GM13976 (cell line): ENCODE measurements at regions not wholly inside any gene's neighbourhood (a gene's known extent, or its start where the extent isn't known, plus 50 kb on each side); places are given as distances from the start of the nearest gene placed in this dataset.

Experiments used
- DNase-seq: peaks from one replicate; pipeline ENCODE4 v3.0.0; 2012; ENCODE audit warnings: low spot score
- CTCF ChIP-seq: IDR thresholded peaks from 2 replicates; pipeline ENCODE4 v1.5.1; 2012; ENCODE audit warnings: borderline replicate concordance, mild to moderate bottlenecking; ENCODE audit not compliant: insufficient read depth; ENCODE audit errors: extremely low read depth, missing control alignments, control extremely low read depth
- in situ Hi-C: fragments of 300-500 bp; cut with MboI; formaldehyde crosslinking; loops from one replicate; pipeline ENCODE4 v1.12.0; 2022; ENCODE audit warnings: low sequenced_read_pairs, mixed read lengths, inconsistent platforms; ENCODE audit not compliant: unreplicated experiment

GRCh38 chrX:568311-568710 is 62.3 kb upstream of the SHOX start:
- no peak for TF ChIP-seq CTCF
- in situ Hi-C loops, result no loop called here
- DNase-seq, result no peak

- no peak for DNase-seq
- in situ Hi-C loops, result no loop called here
- no peak for TF ChIP-seq CTCF
Measured at GRCh38 chrX:572538-573124, 58.0 kb upstream of the SHOX start.

GRCh38 chrX:574251-574650 is 56.3 kb upstream of the SHOX start:
- no peak for DNase-seq
- in situ Hi-C loops, result no loop called here
- no peak for TF ChIP-seq CTCF

GRCh38 chrX:574830-575229 is 55.8 kb upstream of the SHOX start:
- in situ Hi-C loops, result no loop called here
- no peak for DNase-seq
- no peak for TF ChIP-seq CTCF

- DNase-seq, result no peak
- in situ Hi-C loops, result no loop called here
- TF ChIP-seq CTCF, result no peak
Measured at GRCh38 chrX:576904-577560, 53.6 kb upstream of the SHOX start.

GRCh38 chrX:578531-578930 is 52.1 kb upstream of the SHOX start:
- DNase-seq, result no peak
- in situ Hi-C loops, result no loop called here
- TF ChIP-seq CTCF, result no peak
